AG04450 (cell line): ENCODE measurements at regions not wholly inside any gene's neighbourhood (a gene's known extent, or its start where the extent isn't known, plus 50 kb on each side); places are given as distances from the start of the nearest gene placed in this dataset.
"Not testable (repeated sequence)": the region's sequence is repeated elsewhere in the genome, so short reads cannot be mapped to it uniquely, and the experiment has no call there.

Source experiments
- CTCF ChIA-PET: fragments of 300-600, 350-600 bp; formaldehyde crosslinking; extraction: SDS; loops from one replicate; lab custom pipeline; 2022; ENCODE audit warnings: antibody characterized with exemption, inconsistent platforms; lab: Charles Lee
- POLR2A ChIA-PET: fragments of 350-600 bp; formaldehyde crosslinking; extraction: SDS; loops from one replicate; lab custom pipeline; 2021; ENCODE audit warnings: antibody characterized with exemption, inconsistent platforms; lab: Yijun Ruan, JAX
- DNase-seq: peaks from one replicate; pipeline ENCODE4 v3.0.0-alpha.2; 2011; ENCODE audit warnings: low read depth, low spot score
- H3K27ac ChIP-seq: one replicate; pipeline ENCODE4 v1.5.1; 2012; ENCODE audit warnings: low read depth, low read length, control low read depth
- H3K27me3 ChIP-seq: one replicate; pipeline ENCODE4 v1.6.0; 2012; ENCODE audit warnings: low read length; ENCODE audit not compliant: control insufficient read depth, insufficient read depth
- H3K4me3 ChIP-seq: 2 replicates; pipeline ENCODE4 v1.5.1; 2011; ENCODE audit warnings: mild to moderate bottlenecking, low read depth, low read length, control low read depth
- H3K9me3 ChIP-seq: 2 replicates; pipeline ENCODE4 v1.5.1; 2012; ENCODE audit warnings: low read length; ENCODE audit not compliant: control insufficient read depth, insufficient read depth
- TF ChIP-seq, protein P1 (sequence below): IDR thresholded peaks from 2 replicates; pipeline ENCODE4 v1.5.1; 2011; ENCODE audit warnings: low read depth, low read length, control low read depth, inconsistent platforms

DNA sequence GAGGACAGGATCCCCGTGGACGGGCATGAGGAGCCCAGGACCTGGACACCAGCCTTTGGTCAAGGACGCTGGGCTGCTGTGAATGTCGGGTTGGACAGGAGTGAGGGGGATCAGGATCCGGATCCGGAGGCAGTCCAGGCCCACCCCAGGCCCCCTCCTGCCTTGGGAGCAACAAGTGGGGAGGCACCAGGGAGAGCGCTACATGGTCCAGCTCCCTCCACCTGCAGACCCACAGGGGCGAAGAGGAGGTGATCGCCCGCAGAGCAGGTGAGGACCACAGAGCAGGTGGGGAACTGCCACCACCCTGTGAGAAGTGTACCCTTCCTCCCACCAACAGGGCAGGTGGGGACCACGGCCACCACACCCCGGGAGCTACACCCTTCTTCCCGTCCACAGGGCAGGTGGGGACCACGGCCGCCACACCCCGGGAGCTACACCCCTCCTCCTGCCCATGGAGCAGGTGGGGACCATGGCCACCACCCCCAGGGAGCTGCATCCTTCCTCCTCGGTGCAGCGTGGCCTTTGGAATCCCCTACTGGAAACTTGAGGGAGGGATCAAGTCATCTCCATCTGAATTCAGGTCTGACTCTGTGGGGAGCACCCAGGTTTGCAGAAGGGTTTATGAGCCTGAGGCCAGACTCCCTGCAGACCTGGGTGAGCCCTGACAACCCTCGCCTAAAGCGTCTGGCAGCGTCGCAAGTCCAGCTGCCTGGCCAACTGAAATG is 141.0 kb downstream of the BRD1 start:
- DNase-seq: no peak
- Histone ChIP-seq H3K4me3 (no peak overlapping the region), H3K27me3 (no peaks in the 10 kb centered on the region), H3K27ac (no peak overlapping the region), H3K9me3 (peaks cover 51% of the 10 kb centered on the region)
- CTCF ChIA-PET: no interaction called here
- POLR2A ChIA-PET: no interaction called here
- TF ChIP-seq, protein P1, sequence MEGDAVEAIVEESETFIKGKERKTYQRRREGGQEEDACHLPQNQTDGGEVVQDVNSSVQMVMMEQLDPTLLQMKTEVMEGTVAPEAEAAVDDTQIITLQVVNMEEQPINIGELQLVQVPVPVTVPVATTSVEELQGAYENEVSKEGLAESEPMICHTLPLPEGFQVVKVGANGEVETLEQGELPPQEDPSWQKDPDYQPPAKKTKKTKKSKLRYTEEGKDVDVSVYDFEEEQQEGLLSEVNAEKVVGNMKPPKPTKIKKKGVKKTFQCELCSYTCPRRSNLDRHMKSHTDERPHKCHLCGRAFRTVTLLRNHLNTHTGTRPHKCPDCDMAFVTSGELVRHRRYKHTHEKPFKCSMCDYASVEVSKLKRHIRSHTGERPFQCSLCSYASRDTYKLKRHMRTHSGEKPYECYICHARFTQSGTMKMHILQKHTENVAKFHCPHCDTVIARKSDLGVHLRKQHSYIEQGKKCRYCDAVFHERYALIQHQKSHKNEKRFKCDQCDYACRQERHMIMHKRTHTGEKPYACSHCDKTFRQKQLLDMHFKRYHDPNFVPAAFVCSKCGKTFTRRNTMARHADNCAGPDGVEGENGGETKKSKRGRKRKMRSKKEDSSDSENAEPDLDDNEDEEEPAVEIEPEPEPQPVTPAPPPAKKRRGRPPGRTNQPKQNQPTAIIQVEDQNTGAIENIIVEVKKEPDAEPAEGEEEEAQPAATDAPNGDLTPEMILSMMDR: no peak

GRCh38 chr22:49685686-49686085 is 142.0 kb downstream of the BRD1 start:
- TF ChIP-seq, protein P1: no peak
- Histone ChIP-seq H3K27ac (no peak overlapping the region), H3K9me3 (peaks cover 44% of the 10 kb centered on the region), H3K4me3 (no peak overlapping the region), H3K27me3 (no peaks in the 10 kb centered on the region)
- POLR2A ChIA-PET: no interaction called here
- CTCF ChIA-PET: no interaction called here
- no peak for DNase-seq

GRCh38 chr22:49685116-49685515 is 142.6 kb downstream of the BRD1 start:
- Histone ChIP-seq H3K27ac (no peak overlapping the region), H3K27me3 (no peaks in the 10 kb centered on the region), H3K4me3 (no peak overlapping the region), H3K9me3 (peaks cover 39% of the 10 kb centered on the region)
- TF ChIP-seq, protein P1: no peak
- CTCF ChIA-PET: no interaction called here
- POLR2A ChIA-PET: no interaction called here
- DNase-seq: no peak

DNA sequence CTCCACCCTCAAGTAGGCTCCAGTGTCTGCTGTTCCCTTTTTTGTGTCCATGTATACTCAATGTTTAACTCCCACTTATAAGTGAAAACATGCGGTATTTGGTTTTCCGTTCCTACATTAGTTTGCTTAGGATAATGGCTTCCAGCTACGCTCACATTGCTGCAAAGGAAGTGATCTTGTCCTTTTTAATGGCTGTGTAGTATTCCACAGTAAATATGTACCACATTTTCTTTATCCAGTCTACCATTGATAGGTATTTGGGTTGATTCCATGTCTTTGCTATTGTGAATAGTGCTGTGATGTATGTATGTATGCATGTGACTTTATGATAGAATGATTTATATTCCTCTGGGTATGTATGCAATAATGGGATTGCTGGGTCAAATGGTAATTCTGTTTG is 144.6 kb downstream of the BRD1 start:
- DNase-seq: no peak
- CTCF ChIA-PET: no interaction called here
- no peak overlapping the region for H3K27ac ChIP-seq
- no peaks in the 10 kb centered on the region for H3K27me3 ChIP-seq
- POLR2A ChIA-PET: no interaction called here
- peaks cover 21% of the 10 kb centered on the region for H3K9me3 ChIP-seq
- H3K4me3 ChIP-seq: no peak overlapping the region
- TF ChIP-seq, protein P1: no peak

DNA sequence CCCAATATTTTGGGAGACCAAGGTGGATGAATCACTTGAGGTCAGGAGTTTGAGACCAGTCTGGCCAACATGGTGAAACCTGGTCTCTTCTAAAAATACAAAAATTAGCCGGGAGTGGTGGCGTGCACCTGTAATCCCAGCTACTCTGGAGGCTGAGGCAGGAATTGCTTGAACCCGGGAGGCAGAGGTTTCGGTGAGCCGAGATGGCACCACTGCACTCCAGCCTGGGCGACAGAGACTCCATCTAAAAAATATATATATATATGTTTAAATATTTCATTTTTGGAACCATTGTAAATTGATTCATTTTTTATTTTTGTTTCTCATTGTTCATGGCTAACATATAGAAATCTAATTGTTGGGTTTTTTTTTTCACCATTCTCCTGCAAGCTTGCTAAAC is 146.9 kb downstream of the BRD1 start:
- H3K27me3 ChIP-seq, DNase-seq, H3K9me3 ChIP-seq, H3K27ac ChIP-seq, H3K4me3 ChIP-seq, CTCF ChIA-PET, POLR2A ChIA-PET: not testable (repeated sequence)
